ENCODE measurements at regions not wholly inside any gene's neighbourhood (a gene's known extent, or its start where the extent isn't known, plus 50 kb on each side); places are given as distances from the start of the nearest gene placed in this dataset.

DNA sequence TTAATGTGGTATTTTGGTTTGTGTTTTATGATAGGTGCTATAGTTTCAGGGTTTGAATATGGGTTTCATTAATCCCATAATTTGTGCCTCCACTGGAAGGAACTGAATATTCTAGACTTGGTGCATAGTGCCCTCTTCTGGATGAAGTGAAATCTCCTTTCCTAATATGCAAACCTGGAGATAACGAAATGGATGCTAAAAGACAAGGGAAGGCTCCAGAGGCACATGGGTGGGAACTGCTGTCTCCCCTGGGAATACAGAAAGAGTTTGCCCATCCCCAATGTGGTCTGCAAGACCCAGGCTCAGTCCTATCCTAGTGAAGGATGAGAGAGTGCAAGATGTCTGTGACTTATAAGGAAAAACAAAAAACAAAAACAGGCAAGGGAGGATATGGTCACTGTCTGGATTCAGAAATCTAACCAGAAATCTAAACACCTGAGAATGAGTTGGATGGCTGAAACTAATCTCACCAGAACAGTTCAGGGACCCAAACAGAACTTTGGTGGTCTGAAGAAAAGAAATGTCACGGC, 142.3 kb upstream of the TMPO start:
- TF ChIP-seq, protein P1, sequence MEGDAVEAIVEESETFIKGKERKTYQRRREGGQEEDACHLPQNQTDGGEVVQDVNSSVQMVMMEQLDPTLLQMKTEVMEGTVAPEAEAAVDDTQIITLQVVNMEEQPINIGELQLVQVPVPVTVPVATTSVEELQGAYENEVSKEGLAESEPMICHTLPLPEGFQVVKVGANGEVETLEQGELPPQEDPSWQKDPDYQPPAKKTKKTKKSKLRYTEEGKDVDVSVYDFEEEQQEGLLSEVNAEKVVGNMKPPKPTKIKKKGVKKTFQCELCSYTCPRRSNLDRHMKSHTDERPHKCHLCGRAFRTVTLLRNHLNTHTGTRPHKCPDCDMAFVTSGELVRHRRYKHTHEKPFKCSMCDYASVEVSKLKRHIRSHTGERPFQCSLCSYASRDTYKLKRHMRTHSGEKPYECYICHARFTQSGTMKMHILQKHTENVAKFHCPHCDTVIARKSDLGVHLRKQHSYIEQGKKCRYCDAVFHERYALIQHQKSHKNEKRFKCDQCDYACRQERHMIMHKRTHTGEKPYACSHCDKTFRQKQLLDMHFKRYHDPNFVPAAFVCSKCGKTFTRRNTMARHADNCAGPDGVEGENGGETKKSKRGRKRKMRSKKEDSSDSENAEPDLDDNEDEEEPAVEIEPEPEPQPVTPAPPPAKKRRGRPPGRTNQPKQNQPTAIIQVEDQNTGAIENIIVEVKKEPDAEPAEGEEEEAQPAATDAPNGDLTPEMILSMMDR (IDR thresholded peaks at IDR 0.05): peak; percentile 40 to 69 (median 57)
- no peak for TF ChIP-seq POLR2A (IDR thresholded peaks at IDR 0.05)

Data from adrenal gland (tissue), 5 donors.